H1 (cell line): ENCODE measurements at regions not wholly inside any gene's neighbourhood (a gene's known extent, or its start where the extent isn't known, plus 50 kb on each side); places are given as distances from the start of the nearest gene placed in this dataset.

ENCODE experiments used
- E2F6 ChIP-seq: IDR thresholded peaks from 2 replicates; pipeline ENCODE4 v1.6.1; 2012; ENCODE audit warnings: inconsistent platforms
- SUZ12 ChIP-seq: fragments of 200-600 bp; sonication (generic); IDR thresholded peaks from 2 replicates; pipeline ENCODE4 v1.6.1; 2012; ENCODE audit warnings: mild to moderate bottlenecking, inconsistent platforms, low read length, moderate library complexity, mixed read lengths

- no peak for TF ChIP-seq E2F6
- TF ChIP-seq SUZ12: no peak
Measured at GRCh38 chr3:107273771-107274170, 103.5 kb upstream of the CCDC54 start (continued).
